ENCODE measurements at regions not wholly inside any gene's neighbourhood (a gene's known extent, or its start where the extent isn't known, plus 50 kb on each side); places are given as distances from the start of the nearest gene placed in this dataset.
A peak's percentile ranks its signal among the peaks of the same experiment; 100 is the strongest.
"Not testable (repeated sequence)": the region's sequence is repeated elsewhere in the genome, so short reads cannot be mapped to it uniquely, and the experiment has no call there.

- no peaks in the 10 kb centered on the region for H3K4me1 ChIP-seq (ENCODE audit: control extremely low read depth in 1 of 4, control insufficient read depth in 4 of 4, insufficient read depth in 4 of 4, low read length in 3 of 4)
- 84% methylated on average over 5 of the region's 8 CpGs for WGBS (ENCODE audit: insufficient coverage)
- peak; percentile 21 to 69 (median 61) for DNase-seq
- ChIA-PET CTCF (no interaction called here), POLR2A (no interaction called here)
- H3K4me3 ChIP-seq (ENCODE audit: control insufficient read depth in 1 of 7, extremely low read depth in 1 of 7, insufficient read depth in 4 of 7, low read depth in 2 of 7, low read length in 6 of 7), result no peak overlapping the region
- H3K9me3 ChIP-seq (ENCODE audit: control extremely low read depth in 1 of 5, control insufficient read depth in 4 of 5, insufficient read depth in 2 of 5, low read depth in 1 of 5, low read length in 4 of 5), result no peaks in the 10 kb centered on the region
- no peaks in the 10 kb centered on the region for H3K36me3 ChIP-seq (ENCODE audit: control insufficient read depth in 4 of 4, insufficient read depth in 4 of 4, low read length in 3 of 4)
- no peak overlapping the region for H3K27ac ChIP-seq (ENCODE audit: insufficient read depth in 1 of 2, low read depth in 1 of 2, low read length in 2 of 2, poor library complexity in 1 of 2, severe bottlenecking in 2 of 2)
- H3K27me3 ChIP-seq (replicated peaks in 2 of 5; ENCODE audit: control insufficient read depth in 4 of 5, insufficient read depth in 5 of 5, low read length in 4 of 5), result no peaks in the 10 kb centered on the region
Observed at GRCh38 chr4:156378033-156378665, 424.5 kb upstream of the CTSO start.

- 57% methylated on average over 1 of the region's 5 CpGs for WGBS (ENCODE audit: insufficient coverage)
- H3K27me3 ChIP-seq (replicated peaks in 2 of 5; ENCODE audit: control insufficient read depth in 4 of 5, insufficient read depth in 5 of 5, low read length in 4 of 5), result no peaks in the 10 kb centered on the region
- H3K4me1 ChIP-seq (ENCODE audit: control extremely low read depth in 1 of 4, control insufficient read depth in 4 of 4, insufficient read depth in 4 of 4, low read length in 3 of 4), result no peaks in the 10 kb centered on the region
- ChIA-PET CTCF (no interaction called here), POLR2A (no interaction called here)
- H3K36me3 ChIP-seq (ENCODE audit: control insufficient read depth in 4 of 4, insufficient read depth in 4 of 4, low read length in 3 of 4), result no peaks in the 10 kb centered on the region
- H3K4me3 ChIP-seq (ENCODE audit: control insufficient read depth in 1 of 7, extremely low read depth in 1 of 7, insufficient read depth in 4 of 7, low read depth in 2 of 7, low read length in 6 of 7), result no peak overlapping the region
- no peak overlapping the region for H3K27ac ChIP-seq (ENCODE audit: insufficient read depth in 1 of 2, low read depth in 1 of 2, low read length in 2 of 2, poor library complexity in 1 of 2, severe bottlenecking in 2 of 2)
- no peaks in the 10 kb centered on the region for H3K9me3 ChIP-seq (ENCODE audit: control extremely low read depth in 1 of 5, control insufficient read depth in 4 of 5, insufficient read depth in 2 of 5, low read depth in 1 of 5, low read length in 4 of 5)
- peak in 1 of 3 donors; percentile 26 for DNase-seq
Observed at GRCh38 chr4:156377036-156377710, 423.5 kb upstream of the CTSO start.

- CTCF ChIA-PET, result no interaction called here
- Histone ChIP-seq H3K27ac (ENCODE audit: insufficient read depth in 1 of 2, low read depth in 1 of 2, low read length in 2 of 2, poor library complexity in 1 of 2, severe bottlenecking in 2 of 2) (no peak overlapping the region), H3K4me1 (ENCODE audit: control extremely low read depth in 1 of 4, control insufficient read depth in 4 of 4, insufficient read depth in 4 of 4, low read length in 3 of 4) (no peaks in the 10 kb centered on the region), H3K4me3 (ENCODE audit: control insufficient read depth in 1 of 7, extremely low read depth in 1 of 7, insufficient read depth in 4 of 7, low read depth in 2 of 7, low read length in 6 of 7) (no peak overlapping the region), H3K36me3 (ENCODE audit: control insufficient read depth in 4 of 4, insufficient read depth in 4 of 4, low read length in 3 of 4) (no peaks in the 10 kb centered on the region), H3K27me3 (replicated peaks in 2 of 5; ENCODE audit: control insufficient read depth in 4 of 5, insufficient read depth in 5 of 5, low read length in 4 of 5) (no peaks in the 10 kb centered on the region), H3K9me3 (ENCODE audit: control extremely low read depth in 1 of 5, control insufficient read depth in 4 of 5, insufficient read depth in 2 of 5, low read depth in 1 of 5, low read length in 4 of 5) (no peaks in the 10 kb centered on the region)
- POLR2A ChIA-PET, result no interaction called here
- no peak for DNase-seq
Observed at GRCh38 chr4:156374894-156375293, 421.2 kb upstream of the CTSO start.

- H3K27ac ChIP-seq (ENCODE audit: insufficient read depth in 1 of 2, low read depth in 1 of 2, low read length in 2 of 2, poor library complexity in 1 of 2, severe bottlenecking in 2 of 2), result no peak overlapping the region
- POLR2A ChIA-PET, result no interaction called here
- no peaks in the 10 kb centered on the region for H3K27me3 ChIP-seq (replicated peaks in 2 of 5; ENCODE audit: control insufficient read depth in 4 of 5, insufficient read depth in 5 of 5, low read length in 4 of 5)
- H3K36me3 ChIP-seq (ENCODE audit: control insufficient read depth in 4 of 4, insufficient read depth in 4 of 4, low read length in 3 of 4), result no peaks in the 10 kb centered on the region
- no CpG with 5 or more reads among the region's 2 CpGs for WGBS (ENCODE audit: insufficient coverage)
- CTCF ChIA-PET, result no interaction called here
- H3K4me1 ChIP-seq (ENCODE audit: control extremely low read depth in 1 of 4, control insufficient read depth in 4 of 4, insufficient read depth in 4 of 4, low read length in 3 of 4), result no peaks in the 10 kb centered on the region
- no peak for DNase-seq
- H3K4me3 ChIP-seq (ENCODE audit: control insufficient read depth in 1 of 7, extremely low read depth in 1 of 7, insufficient read depth in 4 of 7, low read depth in 2 of 7, low read length in 6 of 7), result no peak overlapping the region
- H3K9me3 ChIP-seq (ENCODE audit: control extremely low read depth in 1 of 5, control insufficient read depth in 4 of 5, insufficient read depth in 2 of 5, low read depth in 1 of 5, low read length in 4 of 5), result no peaks in the 10 kb centered on the region
Observed at GRCh38 chr4:156374069-156374468, 420.4 kb upstream of the CTSO start.

- WGBS (ENCODE audit: insufficient coverage), result no CpG with 5 or more reads among the region's 13 CpGs
Observed at GRCh38 chr4:156367502-156367901, 413.8 kb upstream of the CTSO start.

GRCh38 chr4:156362581-156362980 is 408.9 kb upstream of the CTSO start:
- Histone ChIP-seq H3K9me3 (ENCODE audit: control extremely low read depth in 1 of 5, control insufficient read depth in 4 of 5, insufficient read depth in 2 of 5, low read depth in 1 of 5, low read length in 4 of 5) (no peaks in the 10 kb centered on the region), H3K27me3 (replicated peaks in 2 of 5; ENCODE audit: control insufficient read depth in 4 of 5, insufficient read depth in 5 of 5, low read length in 4 of 5) (no peaks in the 10 kb centered on the region), H3K4me3 (ENCODE audit: control insufficient read depth in 1 of 7, extremely low read depth in 1 of 7, insufficient read depth in 4 of 7, low read depth in 2 of 7, low read length in 6 of 7) (no peak overlapping the region), H3K27ac (ENCODE audit: insufficient read depth in 1 of 2, low read depth in 1 of 2, low read length in 2 of 2, poor library complexity in 1 of 2, severe bottlenecking in 2 of 2) (no peak overlapping the region), H3K4me1 (ENCODE audit: control extremely low read depth in 1 of 4, control insufficient read depth in 4 of 4, insufficient read depth in 4 of 4, low read length in 3 of 4) (no peaks in the 10 kb centered on the region), H3K36me3 (ENCODE audit: control insufficient read depth in 4 of 4, insufficient read depth in 4 of 4, low read length in 3 of 4) (no peaks in the 10 kb centered on the region)
- CTCF ChIA-PET, result no interaction called here
- POLR2A ChIA-PET, result no interaction called here
- WGBS (ENCODE audit: insufficient coverage), result no CpG with 5 or more reads among the region's 2 CpGs
- no peak for DNase-seq

More at GRCh38 chr4:156367502-156367901, 413.8 kb upstream of the CTSO start:
- H3K27ac ChIP-seq (ENCODE audit: insufficient read depth in 1 of 2, low read depth in 1 of 2, low read length in 2 of 2, poor library complexity in 1 of 2, severe bottlenecking in 2 of 2); H3K4me3 ChIP-seq (ENCODE audit: control insufficient read depth in 1 of 7, extremely low read depth in 1 of 7, insufficient read depth in 4 of 7, low read depth in 2 of 7, low read length in 6 of 7); H3K9me3 ChIP-seq (ENCODE audit: control extremely low read depth in 1 of 5, control insufficient read depth in 4 of 5, insufficient read depth in 2 of 5, low read depth in 1 of 5, low read length in 4 of 5); H3K27me3 ChIP-seq (replicated peaks in 2 of 5; ENCODE audit: control insufficient read depth in 4 of 5, insufficient read depth in 5 of 5, low read length in 4 of 5); CTCF ChIA-PET; POLR2A ChIA-PET; H3K4me1 ChIP-seq (ENCODE audit: control extremely low read depth in 1 of 4, control insufficient read depth in 4 of 4, insufficient read depth in 4 of 4, low read length in 3 of 4); DNase-seq; H3K36me3 ChIP-seq (ENCODE audit: control insufficient read depth in 4 of 4, insufficient read depth in 4 of 4, low read length in 3 of 4): not testable (repeated sequence)

- no peak for DNase-seq
- ChIA-PET CTCF (no interaction called here), POLR2A (no interaction called here)
- Histone ChIP-seq H3K4me3 (ENCODE audit: control insufficient read depth in 1 of 7, extremely low read depth in 1 of 7, insufficient read depth in 4 of 7, low read depth in 2 of 7, low read length in 6 of 7) (no peak overlapping the region), H3K27ac (ENCODE audit: insufficient read depth in 1 of 2, low read depth in 1 of 2, low read length in 2 of 2, poor library complexity in 1 of 2, severe bottlenecking in 2 of 2) (no peak overlapping the region), H3K27me3 (replicated peaks in 2 of 5; ENCODE audit: control insufficient read depth in 4 of 5, insufficient read depth in 5 of 5, low read length in 4 of 5) (no peaks in the 10 kb centered on the region), H3K4me1 (ENCODE audit: control extremely low read depth in 1 of 4, control insufficient read depth in 4 of 4, insufficient read depth in 4 of 4, low read length in 3 of 4) (peaks cover 0 to 9% (median 0%) of the 10 kb centered on the region in 4 experiments), H3K9me3 (ENCODE audit: control extremely low read depth in 1 of 5, control insufficient read depth in 4 of 5, insufficient read depth in 2 of 5, low read depth in 1 of 5, low read length in 4 of 5) (no peaks in the 10 kb centered on the region), H3K36me3 (ENCODE audit: control insufficient read depth in 4 of 4, insufficient read depth in 4 of 4, low read length in 3 of 4) (no peaks in the 10 kb centered on the region)
Observed at GRCh38 chr4:156347412-156348075, 393.9 kb upstream of the CTSO start.
